ENCODE measurements at regions not wholly inside any gene's neighbourhood (a gene's known extent, or its start where the extent isn't known, plus 50 kb on each side); places are given as distances from the start of the nearest gene placed in this dataset.

DNA sequence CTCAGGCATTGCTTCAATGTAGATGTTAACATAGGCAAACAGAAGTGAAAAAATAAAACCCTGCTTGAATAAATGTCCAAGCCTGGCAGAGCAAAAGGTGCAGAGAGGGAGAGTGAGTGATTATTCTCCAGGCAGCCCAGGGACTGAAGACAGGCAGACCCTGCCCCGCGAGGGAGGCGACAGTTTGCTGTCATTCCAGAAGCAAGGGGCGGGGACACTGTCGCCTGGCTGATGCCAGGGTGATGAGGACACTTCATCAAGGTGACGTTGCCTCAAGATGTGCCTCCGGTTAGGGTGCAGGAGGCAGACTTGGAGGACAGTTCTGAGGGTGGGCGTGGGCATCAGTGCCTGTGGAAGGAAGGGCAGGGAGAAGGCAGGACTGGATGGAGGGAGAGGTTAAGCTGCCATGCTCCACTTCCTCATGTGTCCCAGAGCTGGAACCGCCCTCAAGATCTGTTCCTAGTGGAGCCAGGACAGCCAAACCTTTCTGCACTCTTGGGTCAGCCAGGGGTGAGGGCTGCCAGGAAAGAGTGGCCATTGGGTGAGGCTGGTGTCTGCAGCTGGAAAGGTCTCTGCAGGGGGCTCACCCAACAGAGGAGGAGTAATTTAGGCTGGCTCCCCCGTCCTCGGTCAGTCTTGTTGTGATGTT, 560.5 kb upstream of the MKI67 start:
- DNase-seq (ENCODE audit: low spot score), result no peak
- TF ChIP-seq, protein P1, sequence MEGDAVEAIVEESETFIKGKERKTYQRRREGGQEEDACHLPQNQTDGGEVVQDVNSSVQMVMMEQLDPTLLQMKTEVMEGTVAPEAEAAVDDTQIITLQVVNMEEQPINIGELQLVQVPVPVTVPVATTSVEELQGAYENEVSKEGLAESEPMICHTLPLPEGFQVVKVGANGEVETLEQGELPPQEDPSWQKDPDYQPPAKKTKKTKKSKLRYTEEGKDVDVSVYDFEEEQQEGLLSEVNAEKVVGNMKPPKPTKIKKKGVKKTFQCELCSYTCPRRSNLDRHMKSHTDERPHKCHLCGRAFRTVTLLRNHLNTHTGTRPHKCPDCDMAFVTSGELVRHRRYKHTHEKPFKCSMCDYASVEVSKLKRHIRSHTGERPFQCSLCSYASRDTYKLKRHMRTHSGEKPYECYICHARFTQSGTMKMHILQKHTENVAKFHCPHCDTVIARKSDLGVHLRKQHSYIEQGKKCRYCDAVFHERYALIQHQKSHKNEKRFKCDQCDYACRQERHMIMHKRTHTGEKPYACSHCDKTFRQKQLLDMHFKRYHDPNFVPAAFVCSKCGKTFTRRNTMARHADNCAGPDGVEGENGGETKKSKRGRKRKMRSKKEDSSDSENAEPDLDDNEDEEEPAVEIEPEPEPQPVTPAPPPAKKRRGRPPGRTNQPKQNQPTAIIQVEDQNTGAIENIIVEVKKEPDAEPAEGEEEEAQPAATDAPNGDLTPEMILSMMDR (IDR thresholded peaks at IDR 0.05; ENCODE audit: extremely low read depth, missing control alignments), result no peak

DNA sequence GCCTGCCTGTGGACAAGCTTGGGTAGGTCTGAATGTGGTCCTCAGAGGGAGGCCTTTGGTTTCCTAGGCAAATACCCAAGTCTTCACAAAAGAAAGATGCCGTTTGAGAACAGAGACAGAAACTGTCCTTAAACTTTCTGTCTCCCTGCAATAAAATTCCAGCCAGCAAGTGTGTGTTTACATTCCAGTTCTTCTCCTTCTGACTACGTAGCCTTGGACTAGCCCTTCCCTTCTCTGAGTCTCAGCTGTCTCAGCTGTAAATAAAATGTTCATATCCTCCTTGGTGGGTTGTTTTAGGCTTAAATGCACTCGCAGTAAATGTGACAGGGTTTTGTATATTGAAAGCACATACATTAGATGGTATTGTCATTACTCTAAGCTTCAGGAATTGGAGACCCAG, 561.2 kb upstream of the MKI67 start:
- TF ChIP-seq, protein P1 (IDR thresholded peaks at IDR 0.05; ENCODE audit: extremely low read depth, missing control alignments), result no peak
- DNase-seq (ENCODE audit: low spot score), result no peak

DNA sequence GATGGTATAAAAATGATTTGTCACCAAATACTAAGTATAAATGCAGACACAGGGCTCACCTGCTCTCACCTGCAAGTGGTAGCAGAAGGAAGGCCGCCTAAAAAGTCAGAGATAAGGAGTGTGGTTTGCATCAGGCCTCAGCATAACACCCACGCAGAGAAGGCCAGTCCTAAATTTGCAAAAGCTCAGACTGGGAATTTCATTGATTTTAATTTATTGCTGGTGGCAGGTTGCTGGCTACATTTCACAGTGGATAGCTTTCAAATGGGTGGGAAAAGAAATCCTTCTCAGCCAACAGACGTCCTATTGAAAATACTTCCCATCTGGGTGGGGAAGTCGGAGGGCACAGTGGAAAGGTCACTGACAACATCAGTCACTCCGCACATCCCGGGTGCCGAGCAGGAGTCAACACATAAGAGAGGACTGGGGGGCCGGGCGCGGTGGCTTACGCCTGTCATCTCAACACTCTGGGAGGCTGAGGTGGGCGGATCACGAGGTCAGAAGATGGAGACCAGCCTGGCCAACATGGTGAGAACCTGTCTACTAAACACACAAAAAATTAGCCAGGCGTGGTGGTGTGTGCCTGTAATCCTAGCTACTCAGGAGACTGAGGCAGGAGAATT, 561.8 kb upstream of the MKI67 start:
- no peak for DNase-seq (ENCODE audit: low spot score)
- TF ChIP-seq, protein P1 (IDR thresholded peaks at IDR 0.05; ENCODE audit: extremely low read depth, missing control alignments), result no peak

DNA sequence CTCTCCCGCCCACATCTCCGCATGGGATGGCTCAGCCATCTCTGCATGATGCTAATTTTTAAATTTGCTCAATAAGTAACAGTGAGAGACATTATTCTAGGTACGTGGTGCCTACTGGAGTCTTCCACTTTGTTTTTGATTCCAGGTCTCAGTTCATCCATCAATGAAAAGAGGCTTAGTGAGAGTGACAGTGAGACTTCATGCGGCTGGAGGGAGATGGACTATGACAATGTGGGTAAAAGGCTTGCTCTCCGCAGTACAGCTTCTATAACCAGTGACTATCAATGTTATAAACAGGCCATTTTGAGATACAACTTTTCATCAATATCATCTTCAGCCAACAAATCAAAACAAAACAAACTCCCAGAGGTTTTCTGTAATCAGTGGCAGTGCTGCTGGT, 563.4 kb upstream of the MKI67 start:
- TF ChIP-seq, protein P1 (IDR thresholded peaks at IDR 0.05; ENCODE audit: extremely low read depth, missing control alignments), result no peak
- DNase-seq (ENCODE audit: low spot score), result no peak

DNA sequence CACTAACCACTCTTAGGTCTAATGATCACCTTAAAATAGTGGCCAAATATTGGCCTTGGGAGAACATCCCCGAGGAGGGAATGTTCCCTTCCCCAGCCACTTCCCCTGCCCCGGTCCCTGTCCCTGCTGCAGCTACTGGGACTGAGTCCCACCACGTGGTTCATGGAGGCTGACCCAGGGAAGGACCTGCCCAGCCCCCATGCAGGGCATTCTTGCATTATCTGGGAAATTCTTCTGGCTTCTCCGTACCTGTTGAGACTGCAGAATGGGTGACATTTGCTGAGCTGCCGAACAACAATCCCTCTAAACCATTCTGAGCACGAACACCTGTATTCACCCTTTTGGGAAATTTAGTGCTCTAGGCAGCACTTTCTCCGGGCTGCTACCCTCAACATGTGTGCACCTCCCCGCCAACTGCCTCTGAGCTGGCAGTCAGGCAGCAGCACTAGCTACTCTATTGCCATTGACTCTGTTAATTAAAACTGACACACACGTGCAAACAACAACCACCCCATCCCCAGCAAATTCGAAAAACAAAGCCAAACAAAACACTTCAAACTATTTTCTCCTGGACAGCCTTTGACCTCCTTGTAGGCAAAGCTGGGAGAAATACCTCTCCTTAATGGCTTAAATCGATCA, 567.4 kb upstream of the MKI67 start:
- no peak for DNase-seq (ENCODE audit: low spot score)
- TF ChIP-seq, protein P1 (IDR thresholded peaks at IDR 0.05; ENCODE audit: extremely low read depth, missing control alignments), result no peak

DNA sequence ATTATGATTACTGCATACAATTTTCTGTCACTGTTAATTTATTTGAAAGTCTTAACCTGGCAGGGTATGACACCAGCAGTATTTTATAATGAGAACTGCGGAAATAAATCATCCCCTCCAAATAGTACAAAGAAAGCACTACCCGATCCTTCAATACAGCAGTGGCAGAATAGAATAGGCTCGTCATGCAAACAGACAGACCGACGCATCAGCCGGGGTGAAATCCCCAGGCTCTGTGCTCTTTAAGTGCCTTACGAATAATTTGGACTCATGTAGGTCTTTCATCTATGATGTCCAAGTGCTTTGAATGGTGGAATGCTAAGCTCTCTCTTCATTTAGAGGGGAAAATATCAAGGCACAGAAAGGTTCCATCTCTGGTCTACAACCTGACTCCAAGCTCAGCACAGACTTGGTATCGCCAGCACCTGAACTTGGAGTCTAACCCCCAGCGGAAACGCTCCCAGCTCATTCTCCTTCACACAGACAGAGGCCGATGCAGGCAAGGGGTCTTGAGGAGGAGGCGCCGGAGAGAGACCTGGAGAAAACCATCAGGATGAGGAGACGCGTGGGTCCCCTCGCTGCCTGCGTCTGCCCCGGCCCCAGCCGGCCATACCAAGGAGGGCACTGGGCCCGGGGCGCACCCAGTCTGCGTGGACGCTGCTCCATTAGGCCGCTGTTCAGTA, 568.1 kb upstream of the MKI67 start:
- no peak for DNase-seq (ENCODE audit: low spot score)
- TF ChIP-seq, protein P1 (IDR thresholded peaks at IDR 0.05; ENCODE audit: extremely low read depth, missing control alignments), result no peak
